H1 (cell line): ENCODE measurements at regions not wholly inside any gene's neighbourhood (a gene's known extent, or its start where the extent isn't known, plus 50 kb on each side); places are given as distances from the start of the nearest gene placed in this dataset.

Experiments
- CTCF ChIA-PET: fragments of 300-600 bp; sonication (Branson Sonifier 250); formaldehyde crosslinking; loops from one replicate; lab custom pipeline; 2021; ENCODE audit not compliant: partially characterized antibody; lab: Charles Lee
- POLR2A ChIA-PET: fragments of 300-600 bp; sonication (Branson Sonifier 250); formaldehyde crosslinking; loops from one replicate; lab custom pipeline; 2021; ENCODE audit warnings: inconsistent platforms; ENCODE audit not compliant: partially characterized antibody; lab: Charles Lee
- DNase-seq, 2 experiments: peaks; one replicate each; pipeline versions ENCODE4 v3.0.0 to v3.0.0-alpha.2; 2010 to 2022; ENCODE audit warnings: low spot score in 2 of 2, low read depth in 1 of 2, mixed read lengths in 1 of 2
- FAIRE-seq: peaks from 2 replicates; lab custom pipeline; 2011; peaks lifted over from hg19 to GRCh38; lab: Jason Lieb, UNC
- H2AFZ ChIP-seq: 2 replicates; pipeline ENCODE4 v1.8.1; 2012; ENCODE audit warnings: low read length, inconsistent platforms
- H2AK5ac ChIP-seq: 2 replicates; pipeline ENCODE4 v1.6.1; 2013; ENCODE audit warnings: low read depth, low read length
- H2BK120ac ChIP-seq: replicated peaks from 2 replicates; pipeline ENCODE3; 2013; ENCODE audit warnings: low read depth, low read length, inconsistent platforms
- H2BK12ac ChIP-seq: 2 replicates; pipeline ENCODE4 v1.6.1; 2013; ENCODE audit warnings: low read depth, low read length
- H2BK15ac ChIP-seq: 2 replicates; pipeline ENCODE4 v1.6.1; 2013; ENCODE audit warnings: low read length
- H2BK20ac ChIP-seq: 2 replicates; pipeline ENCODE4 v1.6.1; 2013; ENCODE audit warnings: low read length
- H2BK5ac ChIP-seq: 2 replicates; pipeline ENCODE4 v1.6.1; 2013; ENCODE audit warnings: low read depth, low read length
- H3K14ac ChIP-seq: 2 replicates; pipeline ENCODE4 v1.6.1; 2013; ENCODE audit warnings: inconsistent platforms; ENCODE audit not compliant: insufficient read length
- H3K18ac ChIP-seq: 2 replicates; pipeline ENCODE4 v1.6.1; 2013; ENCODE audit warnings: low read length; ENCODE audit errors: extremely low read depth
- H3K23ac ChIP-seq: 2 replicates; pipeline ENCODE4 v1.6.1; 2013; ENCODE audit warnings: inconsistent platforms; ENCODE audit not compliant: insufficient read length
- H3K23me2 ChIP-seq: 2 replicates; pipeline ENCODE4 v1.6.1; 2013; ENCODE audit warnings: low read depth, low read length
- H3K27ac ChIP-seq: 2 replicates; pipeline ENCODE4 v1.6.1; 2011; ENCODE audit warnings: low read depth, low read length, inconsistent platforms
- H3K27me3 ChIP-seq, 4 experiments: replicated peaks in 1 of 4; 1 replicate in 1 of 4; 2 replicates in 3 of 4; pipeline versions ENCODE4 v1.6.1 to v1.8.1; 2011 to 2013; ENCODE audit warnings: low read length in 3 of 4, mild to moderate bottlenecking in 3 of 4, inconsistent platforms in 2 of 4, mixed read lengths in 2 of 4, moderate library complexity in 1 of 4; ENCODE audit not compliant: control insufficient read depth in 3 of 4, insufficient read depth in 3 of 4; ENCODE audit errors: extremely low read depth in 1 of 4
- H3K36me3 ChIP-seq, 4 experiments: 2 replicates each; pipeline versions ENCODE4 v1.6.1 to v1.8.1; 2011 to 2013; ENCODE audit warnings: mild to moderate bottlenecking in 4 of 4, low read length in 3 of 4, moderate library complexity in 2 of 4, control low read depth in 1 of 4, inconsistent platforms in 1 of 4; ENCODE audit not compliant: insufficient read depth in 4 of 4, control insufficient read depth in 2 of 4
- H3K4ac ChIP-seq: replicated peaks from 2 replicates; pipeline ENCODE3; 2013; ENCODE audit warnings: low read length, low read depth, mixed read lengths, inconsistent platforms; ENCODE audit not compliant: insufficient read length
- H3K4me1 ChIP-seq, 4 experiments: replicated peaks in 1 of 4; 1 replicate in 1 of 4; 2 replicates in 3 of 4; pipeline versions ENCODE4 v1.6.1 to v1.8.1; 2011 to 2013; ENCODE audit warnings: low read length in 3 of 4, inconsistent platforms in 2 of 4, mixed read lengths in 1 of 4; ENCODE audit not compliant: insufficient read depth in 4 of 4, control insufficient read depth in 3 of 4
- H3K4me2 ChIP-seq, 2 experiments: 2 replicates each; pipeline versions ENCODE4 v1.6.1 to v1.8.1; 2011 to 2013; ENCODE audit warnings: low read depth in 2 of 2, low read length in 2 of 2, control low read depth in 1 of 2, inconsistent platforms in 1 of 2, mild to moderate bottlenecking in 1 of 2; ENCODE audit not compliant: insufficient read depth in 1 of 2
- H3K4me3 ChIP-seq, 4 experiments: fragments of 200-600, 300-600 bp in 1 of 4; sonication (generic), shearing (Covaris generic), sonication (Bioruptor Twin) in 1 of 4; 2 replicates each; pipeline versions ENCODE4 v1.5.1 to v1.8.1; 2011 to 2016; ENCODE audit warnings: low read length in 4 of 4, low read depth in 3 of 4, control low read depth in 2 of 4, inconsistent platforms in 2 of 4, mild to moderate bottlenecking in 2 of 4, mixed read lengths in 1 of 4, moderate library complexity in 1 of 4; ENCODE audit not compliant: insufficient read depth in 2 of 4; ENCODE audit errors: extremely low read depth in 1 of 4
- H3K56ac ChIP-seq: replicated peaks from 2 replicates; pipeline ENCODE3; 2013; ENCODE audit warnings: low read depth, mild to moderate bottlenecking, mixed read lengths, low read length, inconsistent platforms; ENCODE audit not compliant: insufficient read length
- H3K79me1 ChIP-seq: 2 replicates; pipeline ENCODE4 v1.6.1; 2013; ENCODE audit warnings: low read depth, low read length, control low read depth
- H3K79me2 ChIP-seq, 2 experiments: 2 replicates each; pipeline versions ENCODE4 v1.6.1 to v1.8.1; 2012 to 2013; ENCODE audit warnings: low read length in 2 of 2, mild to moderate bottlenecking in 2 of 2, inconsistent platforms in 1 of 2; ENCODE audit not compliant: insufficient read depth in 2 of 2, control insufficient read depth in 1 of 2
- H3K9ac ChIP-seq, 4 experiments: replicated peaks in 1 of 4; 1 replicate in 1 of 4; 2 replicates in 3 of 4; pipeline versions ENCODE4 v1.6.1 to v1.8.1; 2011 to 2013; ENCODE audit warnings: low read depth in 3 of 4, low read length in 3 of 4, control low read depth in 2 of 4, mild to moderate bottlenecking in 2 of 4, moderate library complexity in 2 of 4, inconsistent platforms in 1 of 4; ENCODE audit errors: extremely low read depth in 1 of 4
- H3K9me3 ChIP-seq, 2 experiments: 2 replicates each; pipeline versions ENCODE4 v1.6.1 to v1.8.1; 2012 to 2013; ENCODE audit warnings: mild to moderate bottlenecking in 2 of 2, moderate library complexity in 2 of 2, control low read depth in 1 of 2, inconsistent platforms in 1 of 2, low read depth in 1 of 2, low read length in 1 of 2, mixed read lengths in 1 of 2; ENCODE audit not compliant: insufficient read depth in 2 of 2
- H4K20me1 ChIP-seq, 2 experiments: replicated peaks in 1 of 2; 2 replicates each; pipeline versions ENCODE3 to v1.8.1; 2011 to 2013; ENCODE audit warnings: inconsistent platforms in 2 of 2, low read length in 2 of 2, mild to moderate bottlenecking in 1 of 2; ENCODE audit not compliant: insufficient read depth in 2 of 2, control insufficient read depth in 1 of 2
- H4K5ac ChIP-seq: 2 replicates; pipeline ENCODE4 v1.6.1; 2013; ENCODE audit warnings: low read length, low read depth, mixed read lengths, inconsistent platforms; ENCODE audit not compliant: insufficient read length
- H4K8ac ChIP-seq: 2 replicates; pipeline ENCODE4 v1.8.0; 2013; ENCODE audit warnings: mild to moderate bottlenecking, moderate library complexity, low read length, inconsistent platforms; ENCODE audit not compliant: insufficient read depth; ENCODE audit errors: extremely low read depth
- H4K91ac ChIP-seq: replicated peaks from 2 replicates; pipeline ENCODE3; 2013; ENCODE audit warnings: low read length, mixed read lengths, inconsistent platforms; ENCODE audit not compliant: insufficient read length
- ASH2L ChIP-seq: fragments of 200-600, 300-600 bp; sonication (generic); IDR thresholded peaks from one replicate; pipeline ENCODE4 v1.7.1; 2017; ENCODE audit warnings: low read length
- BACH1 ChIP-seq: IDR thresholded peaks from 2 replicates; pipeline ENCODE4 v1.6.1; 2012; ENCODE audit warnings: low read length, improper control_type of control experiment
- BCL11A ChIP-seq, 2 experiments: IDR thresholded peaks; one replicate each; pipeline ENCODE4 v1.6.1; 2011; ENCODE audit warnings: low read depth in 2 of 2, low read length in 2 of 2, mild to moderate bottlenecking in 2 of 2
- CHD1 ChIP-seq: IDR thresholded peaks from 2 replicates; pipeline ENCODE4 v1.6.1; 2012; ENCODE audit warnings: low read depth, low read length, improper control_type of control experiment
- MAFK ChIP-seq: IDR thresholded peaks from 2 replicates; pipeline ENCODE4 v1.6.1; 2012; ENCODE audit warnings: low read depth, mild to moderate bottlenecking, improper control_type of control experiment, low read length
- RAD21 ChIP-seq, 2 experiments: IDR thresholded peaks in 1 of 2; conservative IDR thresholded peaks in 1 of 2; 2 replicates each; pipeline ENCODE4 v1.6.1; 2011; ENCODE audit warnings: low read depth in 2 of 2, low read length in 2 of 2, improper control_type of control experiment in 1 of 2, inconsistent platforms in 1 of 2, mild to moderate bottlenecking in 1 of 2, moderate library complexity in 1 of 2
- RFX5 ChIP-seq: IDR thresholded peaks from 2 replicates; pipeline ENCODE4 v1.6.1; 2011; ENCODE audit warnings: low read depth, low read length, improper control_type of control experiment, borderline replicate concordance
- RNF2 ChIP-seq: fragments of 200-900, 300-1000 bp; sonication (generic); IDR thresholded peaks from 2 replicates; pipeline ENCODE4 v1.7.1; 2016; ENCODE audit warnings: borderline replicate concordance, low read depth, mild to moderate bottlenecking, antibody characterized with exemption, low read length; ENCODE audit not compliant: poor library complexity, severe bottlenecking; ENCODE audit errors: missing control alignments
- SIRT6 ChIP-seq: IDR thresholded peaks from one replicate; pipeline ENCODE4 v1.7.1; 2012; ENCODE audit warnings: low read length, inconsistent platforms
- TAF1 ChIP-seq: IDR thresholded peaks from 2 replicates; pipeline ENCODE4 v1.6.1; 2011; ENCODE audit warnings: mild to moderate bottlenecking, low read depth, low read length
- TEAD4 ChIP-seq: IDR thresholded peaks from 2 replicates; pipeline ENCODE4 v1.6.1; 2012; ENCODE audit warnings: low read depth, low read length, inconsistent platforms, mixed read lengths
- WGBS, 2 experiments: shearing (Covaris generic) in 1 of 2; methylation state at CpG; one replicate each; pipeline versions ENCODE4 v1.1.6 to v1.1.7; 2013 to 2015; ENCODE audit warnings: low lambda C conversion rate in 2 of 2, mixed read lengths in 2 of 2, inconsistent platforms in 1 of 2, low coverage in 1 of 2, missing lambda C conversion rate in 1 of 2; ENCODE audit not compliant: insufficient replicate concordance in 2 of 2, insufficient coverage in 1 of 2, insufficient read length in 1 of 2; ENCODE audit errors: extremely low coverage in 1 of 2, missing lambda C conversion rate in 1 of 2; 5-methylcytosine and 5-hydroxymethylcytosine counted together

- DNase-seq = no peak
- Histone ChIP-seq H3K79me2 (no peaks in the 10 kb centered on the region), H2BK20ac (no peak overlapping the region), H3K4ac (no peak overlapping the region), H3K4me3 (no peak overlapping the region), H3K9ac (no peak overlapping the region), H3K9me3 (no peaks in the 10 kb centered on the region), H4K5ac (no peak overlapping the region), H3K27ac (no peak overlapping the region), H3K14ac (no peak overlapping the region), H2AFZ (no peak overlapping the region), H2BK120ac (no peak overlapping the region), H3K79me1 (no peaks in the 10 kb centered on the region), H3K56ac (no peak overlapping the region), H3K18ac (no peak overlapping the region), H3K27me3 (no peaks in the 10 kb centered on the region), H3K23ac (no peak overlapping the region), H2BK5ac (no peak overlapping the region), H4K8ac (no peak overlapping the region), H3K4me1 (no peaks in the 10 kb centered on the region; a peak in 1 of 7 replicates), H2AK5ac (no peak overlapping the region), H4K91ac (no peak overlapping the region), H3K4me2 (no peak overlapping the region), H3K23me2 (no peaks in the 10 kb centered on the region), H2BK15ac (no peak overlapping the region), H4K20me1 (no peaks in the 10 kb centered on the region), H2BK12ac (no peak overlapping the region), H3K36me3 (no peaks in the 10 kb centered on the region)
- ChIA-PET CTCF (no interaction called here), POLR2A (no interaction called here)
- WGBS, 2 experiments = 88% methylated on average over 2 of the region's 2 CpGs; no CpG with 5 or more reads in 1 of the 2 experiments
- TF ChIP-seq RFX5 = no peak
- TF ChIP-seq SIRT6 = no peak
- no peak for TF ChIP-seq BACH1
- no peak for TF ChIP-seq RAD21 (IDR thresholded peaks at IDR 0.05 in 1 of 2, conservative IDR thresholded peaks at IDR 0.05 in 1 of 2; ENCODE audit: low read depth in 2 of 2, low read length in 2 of 2)
- no peak for TF ChIP-seq RNF2
- no peak for TF ChIP-seq MAFK
- TF ChIP-seq CHD1 = no peak
- TF ChIP-seq TAF1 = no peak
- no peak for TF ChIP-seq TEAD4
- no peak for TF ChIP-seq ASH2L
- TF ChIP-seq BCL11A (IDR thresholded peaks at IDR 0.05; ENCODE audit: low read depth in 2 of 2, low read length in 2 of 2) = no peak
- no peak for FAIRE-seq
Observed at GRCh38 chr7:41820111-41820671, 117.3 kb upstream of the INHBA start.
